Dermis microvascular lymphatic vessel endothelial cell (primary cell): ENCODE measurements at regions not wholly inside any gene's neighbourhood (a gene's known extent, or its start where the extent isn't known, plus 50 kb on each side); places are given as distances from the start of the nearest gene placed in this dataset.

Experiments
- DNase-seq, 2 donors: peaks; one replicate each; pipeline versions ENCODE4 v3.0.0 to v3.0.0-alpha.2; 2010; ENCODE audit warnings: low read depth in 2 of 2

- no peak for DNase-seq
Measured at GRCh38 chr1:96995351-96995750, 273.8 kb downstream of the PTBP2 start.

- DNase-seq: no peak
Measured at GRCh38 chr1:96996001-96996400, 274.4 kb downstream of the PTBP2 start.

GRCh38 chr1:96997717-96998116, 276.1 kb downstream of the PTBP2 start:
- DNase-seq: no peak

GRCh38 chr1:96998466-96998865, 276.9 kb downstream of the PTBP2 start:
- no peak for DNase-seq

GRCh38 chr1:96999191-96999590, 277.6 kb downstream of the PTBP2 start:
- no peak for DNase-seq

GRCh38 chr1:97004054-97004453, 282.5 kb downstream of the PTBP2 start:
- DNase-seq: no peak

- no peak for DNase-seq
Measured at GRCh38 chr1:97004743-97005142, 283.2 kb downstream of the PTBP2 start.

GRCh38 chr1:97006044-97006661, 284.6 kb downstream of the PTBP2 start:
- peak; percentile 81 to 92 for DNase-seq

GRCh38 chr1:97007840-97008604, 286.4 kb downstream of the PTBP2 start:
- DNase-seq: no peak

GRCh38 chr1:97010566-97011264, 289.1 kb downstream of the PTBP2 start:
- DNase-seq: no peak

- no peak for DNase-seq
Measured at GRCh38 chr1:97013136-97013535, 291.6 kb downstream of the PTBP2 start.

- DNase-seq: peak in 1 of 2 donors; percentile 88
Measured at GRCh38 chr1:97013941-97014340, 292.4 kb downstream of the PTBP2 start.

GRCh38 chr1:97014426-97014825, 292.8 kb downstream of the PTBP2 start:
- no peak for DNase-seq

GRCh38 chr1:97017895-97018294, 296.3 kb downstream of the PTBP2 start:
- peak in 1 of 2 donors; percentile 14 for DNase-seq
